ENCODE measurements at regions not wholly inside any gene's neighbourhood (a gene's known extent, or its start where the extent isn't known, plus 50 kb on each side); places are given as distances from the start of the nearest gene placed in this dataset.

GRCh38 chr10:8910314-8910713 lies 855.8 kb downstream of the GATA3 start:
- no peak overlapping the region for H3K27ac ChIP-seq (ENCODE audit: low read depth in 1 of 2, low read length in 2 of 2)
- H3K9ac ChIP-seq (ENCODE audit: low read depth in 1 of 2, low read length in 2 of 2) = no peak overlapping the region
- no peaks in the 10 kb centered on the region for H3K36me3 ChIP-seq (ENCODE audit: control insufficient read depth in 4 of 4, insufficient read depth in 3 of 4, low read depth in 1 of 4, low read length in 3 of 4)
- H3K27me3 ChIP-seq (ENCODE audit: control insufficient read depth in 4 of 4, insufficient read depth in 4 of 4, low read length in 3 of 4) = no peaks in the 10 kb centered on the region
- WGBS = 56% methylated on average over 3 of the region's 3 CpGs
- no peaks in the 10 kb centered on the region for H3K9me3 ChIP-seq (ENCODE audit: control insufficient read depth in 4 of 4, low read length in 3 of 4)
- TF ChIP-seq EGR1 (IDR thresholded peaks at IDR 0.05; ENCODE audit: low read depth in 2 of 2) = no peak
- no peak for TF ChIP-seq SP1 (IDR thresholded peaks at IDR 0.05)
- no peak for TF ChIP-seq RXRA (IDR thresholded peaks at IDR 0.05)
- peaks cover 7 to 22% (median 20%) of the 10 kb centered on the region in 4 donors for H3K4me1 ChIP-seq (ENCODE audit: control insufficient read depth in 4 of 4, insufficient read depth in 4 of 4, low read length in 3 of 4)
- DNase-seq (ENCODE audit: low spot score) = no peak
- no peak overlapping the region for H3K4me3 ChIP-seq (ENCODE audit: low read depth in 1 of 3, low read length in 3 of 3)

GRCh38 chr10:8911032-8911431 lies 856.5 kb downstream of the GATA3 start:
- peaks cover 7 to 22% (median 20%) of the 10 kb centered on the region in 4 donors for H3K4me1 ChIP-seq (ENCODE audit: control insufficient read depth in 4 of 4, insufficient read depth in 4 of 4, low read length in 3 of 4)
- H3K36me3 ChIP-seq (ENCODE audit: control insufficient read depth in 4 of 4, insufficient read depth in 3 of 4, low read depth in 1 of 4, low read length in 3 of 4) = no peaks in the 10 kb centered on the region
- no peak for DNase-seq (ENCODE audit: low spot score)
- no peak overlapping the region for H3K9ac ChIP-seq (ENCODE audit: low read depth in 1 of 2, low read length in 2 of 2)
- H3K27ac ChIP-seq (ENCODE audit: low read depth in 1 of 2, low read length in 2 of 2) = no peak overlapping the region
- no peaks in the 10 kb centered on the region for H3K9me3 ChIP-seq (ENCODE audit: control insufficient read depth in 4 of 4, low read length in 3 of 4)
- H3K27me3 ChIP-seq (ENCODE audit: control insufficient read depth in 4 of 4, insufficient read depth in 4 of 4, low read length in 3 of 4) = no peaks in the 10 kb centered on the region
- WGBS = 95% methylated on average over 1 of the region's 1 CpG
- H3K4me3 ChIP-seq (ENCODE audit: low read depth in 1 of 3, low read length in 3 of 3) = no peak overlapping the region
- TF ChIP-seq TAF1 (conservative IDR thresholded peaks at IDR 0.05) = no peak
- TF ChIP-seq JUND (IDR thresholded peaks at IDR 0.05) = no peak
- no peak for TF ChIP-seq FOXA1 (IDR thresholded peaks at IDR 0.05)
- TF ChIP-seq GABPA (IDR thresholded peaks at IDR 0.05 in 1 of 2, conservative IDR thresholded peaks at IDR 0.05 in 1 of 2) = no peak
- TF ChIP-seq HNF4G (IDR thresholded peaks at IDR 0.05) = no peak
- TF ChIP-seq EGR1 (IDR thresholded peaks at IDR 0.05; ENCODE audit: low read depth in 2 of 2) = no peak
- no peak for TF ChIP-seq SP1 (IDR thresholded peaks at IDR 0.05)
- no peak for TF ChIP-seq FOXA2 (IDR thresholded peaks at IDR 0.05)
- no peak for TF ChIP-seq YY1 (IDR thresholded peaks at IDR 0.05)
- TF ChIP-seq MAX (IDR thresholded peaks at IDR 0.05) = no peak
- no peak for TF ChIP-seq CTCF (IDR thresholded peaks at IDR 0.05; ENCODE audit: low read depth, low read length, missing input control)
- no peak for TF ChIP-seq HNF4A (conservative IDR thresholded peaks at IDR 0.05)
- TF ChIP-seq RXRA (IDR thresholded peaks at IDR 0.05) = no peak

- Histone ChIP-seq H3K9me3 (ENCODE audit: control insufficient read depth in 4 of 4, low read length in 3 of 4) (no peaks in the 10 kb centered on the region), H3K27me3 (ENCODE audit: control insufficient read depth in 4 of 4, insufficient read depth in 4 of 4, low read length in 3 of 4) (no peaks in the 10 kb centered on the region), H3K36me3 (ENCODE audit: control insufficient read depth in 4 of 4, insufficient read depth in 3 of 4, low read depth in 1 of 4, low read length in 3 of 4) (no peaks in the 10 kb centered on the region), H3K4me3 (ENCODE audit: low read depth in 1 of 3, low read length in 3 of 3) (no peak overlapping the region), H3K27ac (ENCODE audit: low read depth in 1 of 2, low read length in 2 of 2) (peak overlapping the region; percentile 64 to 76), H3K9ac (ENCODE audit: low read depth in 1 of 2, low read length in 2 of 2) (no peak overlapping the region), H3K4me1 (ENCODE audit: control insufficient read depth in 4 of 4, insufficient read depth in 4 of 4, low read length in 3 of 4) (peaks cover 7 to 22% (median 20%) of the 10 kb centered on the region in 4 donors)
- 29% methylated on average over 4 of the region's 4 CpGs for WGBS
- no peak for DNase-seq (ENCODE audit: low spot score)
- TF ChIP-seq ATF3 (IDR thresholded peaks at IDR 0.05) = no peak
- peak; percentile 68 for TF ChIP-seq ZBTB33 (IDR thresholded peaks at IDR 0.05)
- TF ChIP-seq FOXA2 (IDR thresholded peaks at IDR 0.05) = no peak
- TF ChIP-seq SP1 (IDR thresholded peaks at IDR 0.05) = peak; percentile 92
- TF ChIP-seq CTCF (IDR thresholded peaks at IDR 0.05; ENCODE audit: low read depth, low read length, missing input control) = no peak
- no peak for TF ChIP-seq EGR1 (IDR thresholded peaks at IDR 0.05; ENCODE audit: low read depth in 2 of 2)
- TF ChIP-seq RXRA (IDR thresholded peaks at IDR 0.05) = peak; percentile 91 to 92
- peak; percentile 38 to 39 for TF ChIP-seq RAD21 (IDR thresholded peaks at IDR 0.05)
- peak; percentile 53 for TF ChIP-seq HNF4G (IDR thresholded peaks at IDR 0.05)
- TF ChIP-seq JUND (IDR thresholded peaks at IDR 0.05) = peak; percentile 33 to 70
- peak; percentile 94 to 95 for TF ChIP-seq HNF4A (conservative IDR thresholded peaks at IDR 0.05)
- no peak for TF ChIP-seq NR2F2 (IDR thresholded peaks at IDR 0.05)
- peak; percentile 81 for TF ChIP-seq MAX (IDR thresholded peaks at IDR 0.05)
- no peak for TF ChIP-seq FOXA1 (IDR thresholded peaks at IDR 0.05)
- TF ChIP-seq GABPA (IDR thresholded peaks at IDR 0.05 in 1 of 2, conservative IDR thresholded peaks at IDR 0.05 in 1 of 2) = peak in 1 of 2 donors; percentile 71
- TF ChIP-seq TAF1 (conservative IDR thresholded peaks at IDR 0.05) = peak; percentile 27
- TF ChIP-seq YY1 (IDR thresholded peaks at IDR 0.05) = peak; percentile 90
Measured at GRCh38 chr10:8912108-8912507, 857.6 kb downstream of the GATA3 start.
